ENCODE measurements at regions not wholly inside any gene's neighbourhood (a gene's known extent, or its start where the extent isn't known, plus 50 kb on each side); places are given as distances from the start of the nearest gene placed in this dataset.

DNA sequence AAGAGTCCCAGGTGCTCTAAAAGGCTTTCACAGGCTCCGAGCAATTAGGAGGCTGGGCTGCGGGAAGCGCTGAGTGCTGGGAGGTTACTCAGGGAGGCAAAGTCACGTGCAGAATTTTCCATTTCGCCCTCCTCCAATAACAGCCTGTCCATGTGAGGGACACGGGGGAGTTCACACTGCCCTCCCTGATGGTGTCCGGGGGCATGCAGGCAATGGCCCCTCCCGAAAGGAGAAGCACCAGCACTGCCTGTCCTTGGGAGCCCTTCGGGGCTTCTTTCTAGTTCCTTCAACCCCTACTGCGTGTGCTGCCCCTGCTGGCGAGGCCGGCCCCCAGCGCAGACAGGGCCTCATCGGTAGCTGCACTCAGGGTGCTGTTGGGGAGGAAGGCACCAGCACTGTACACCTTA lies 63.1 kb upstream of the HPCAL1 start (continued):
- TF ChIP-seq ZFX (CRISPR knock-in tag; IDR thresholded peaks at IDR 0.05) (0 out of 2 replicates have a peak, but pooled peaks have one; percentile 20), ESRRA (IDR thresholded peaks at IDR 0.05; ENCODE audit: borderline replicate concordance, low read depth) (peak; percentile 71; the same call in 1 of the 2 replicates), MTA1 (IDR thresholded peaks at IDR 0.05; ENCODE audit: borderline replicate concordance) (0 out of 2 replicates have a peak, but pooled peaks have one; percentile 17), NRF1 (conservative IDR thresholded peaks at IDR 0.05 in 1 of 2, IDR thresholded peaks at IDR 0.05 in 1 of 2) (0 out of 4 replicates have a peak, but pooled peaks have one; percentile 10 to 39), CREM (IDR thresholded peaks at IDR 0.05; ENCODE audit: low read depth) (peak; percentile 8; the same call in 1 of the 2 replicates), MGA (IDR thresholded peaks at IDR 0.05) (0 out of 2 replicates have a peak, but pooled peaks have one; percentile 29), PREB (CRISPR knock-in tag; IDR thresholded peaks at IDR 0.05) (no peak), FOXA3 (CRISPR knock-in tag; conservative IDR thresholded peaks at IDR 0.05 in 1 of 2, IDR thresholded peaks at IDR 0.05 in 1 of 2) (no peak)
- TF ChIP-seq, protein P1, sequence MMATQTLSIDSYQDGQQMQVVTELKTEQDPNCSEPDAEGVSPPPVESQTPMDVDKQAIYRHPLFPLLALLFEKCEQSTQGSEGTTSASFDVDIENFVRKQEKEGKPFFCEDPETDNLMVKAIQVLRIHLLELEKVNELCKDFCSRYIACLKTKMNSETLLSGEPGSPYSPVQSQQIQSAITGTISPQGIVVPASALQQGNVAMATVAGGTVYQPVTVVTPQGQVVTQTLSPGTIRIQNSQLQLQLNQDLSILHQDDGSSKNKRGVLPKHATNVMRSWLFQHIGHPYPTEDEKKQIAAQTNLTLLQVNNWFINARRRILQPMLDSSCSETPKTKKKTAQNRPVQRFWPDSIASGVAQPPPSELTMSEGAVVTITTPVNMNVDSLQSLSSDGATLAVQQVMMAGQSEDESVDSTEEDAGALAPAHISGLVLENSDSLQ (IDR thresholded peaks at IDR 0.05) = no peak

All from K562 (cell line).